ENCODE measurements at regions not wholly inside any gene's neighbourhood (a gene's known extent, or its start where the extent isn't known, plus 50 kb on each side); places are given as distances from the start of the nearest gene placed in this dataset.
A peak's percentile ranks its signal among the peaks of the same experiment; 100 is the strongest.

GRCh38 chr5:68522863-68523262, 307.3 kb downstream of the PIK3R1 start:
- no peaks in the 10 kb centered on the region for H3F3A ChIP-seq (replicated peaks; ENCODE audit: low read depth)
- H3K4me1 ChIP-seq (ENCODE audit: insufficient read depth), result no peaks in the 10 kb centered on the region
- H3K4me2 ChIP-seq, result no peak overlapping the region
- H3K27me3 Mint-ChIP-seq (ENCODE audit: insufficient read depth, low read depth, poor library complexity), result peaks cover 3% of the 10 kb centered on the region
- H3K9me3 Mint-ChIP-seq, result peaks cover 24% of the 10 kb centered on the region
- no peak overlapping the region for H3K27ac Mint-ChIP-seq
- no peaks in the 10 kb centered on the region; the same call in 1 of the 2 replicates for H3K36me3 ChIP-seq (ENCODE audit: insufficient read depth)
- no peak overlapping the region for H3K27ac ChIP-seq (ENCODE audit: low read depth)
- peaks cover 22% of the 10 kb centered on the region for H3K9me2 ChIP-seq (ENCODE audit: insufficient read depth)
- peaks cover 8% of the 10 kb centered on the region for H3K36me3 Mint-ChIP-seq (ENCODE audit: low read depth)
- DNase-seq (ENCODE audit: low spot score) (no peak), ATAC-seq (no peak)
- no peaks in the 10 kb centered on the region for H3K79me2 ChIP-seq (replicated peaks; ENCODE audit: insufficient read depth)
- H3K27me3 ChIP-seq (ENCODE audit: insufficient read depth), result no peaks in the 10 kb centered on the region
- no peaks in the 10 kb centered on the region for H4K20me1 ChIP-seq (replicated peaks; ENCODE audit: insufficient read depth)
- H3K4me1 Mint-ChIP-seq, result no peaks in the 10 kb centered on the region
- H2AFZ ChIP-seq, result peak overlapping the region; percentile 38
- no peak overlapping the region for H3K4me3 ChIP-seq
- no peak for TF ChIP-seq ZNF462 (CRISPR knock-in tag; IDR thresholded peaks at IDR 0.05)
- H3K4me3 Mint-ChIP-seq, result no peak overlapping the region

GRCh38 chr5:68528821-68529273, 313.3 kb downstream of the PIK3R1 start:
- no peak overlapping the region for H3K27ac ChIP-seq (ENCODE audit: low read depth)
- Mint-ChIP-seq H3K9me3 (peaks cover 24% of the 10 kb centered on the region), H3K4me1 (peaks cover 13% of the 10 kb centered on the region; the same call in 2 of the 3 replicates), H3K36me3 (ENCODE audit: low read depth) (peaks cover 11% of the 10 kb centered on the region; the same call in 2 of the 3 replicates), H3K27ac (no peak overlapping the region), H3K27me3 (ENCODE audit: insufficient read depth, low read depth, poor library complexity) (no peaks in the 10 kb centered on the region), H3K4me3 (no peak overlapping the region)
- H3F3A ChIP-seq (replicated peaks; ENCODE audit: low read depth), result no peaks in the 10 kb centered on the region
- no peak overlapping the region for H2AFZ ChIP-seq
- ATAC-seq (no peak), DNase-seq (ENCODE audit: low spot score) (no peak)
- no peak overlapping the region for H3K4me2 ChIP-seq
- H4K20me1 ChIP-seq (replicated peaks; ENCODE audit: insufficient read depth), result no peaks in the 10 kb centered on the region
- no peaks in the 10 kb centered on the region for H3K27me3 ChIP-seq (ENCODE audit: insufficient read depth)
- no peaks in the 10 kb centered on the region; the same call in 1 of the 2 replicates for H3K36me3 ChIP-seq (ENCODE audit: insufficient read depth)
- H3K9me2 ChIP-seq (ENCODE audit: insufficient read depth), result 0 out of 2 replicates have a peak, but pooled peaks cover 13% of the 10 kb centered on the region
- H3K79me2 ChIP-seq (replicated peaks; ENCODE audit: insufficient read depth), result no peaks in the 10 kb centered on the region
- H3K4me3 ChIP-seq, result no peak overlapping the region
- H3K4me1 ChIP-seq (ENCODE audit: insufficient read depth), result peaks cover 7% of the 10 kb centered on the region
- no peak for TF ChIP-seq ZNF331 (CRISPR knock-in tag; IDR thresholded peaks at IDR 0.05; ENCODE audit: low read depth)
- TF ChIP-seq REST (IDR thresholded peaks at IDR 0.05; ENCODE audit: unreplicated experiment), result no peak
- no peak for TF ChIP-seq STAT1 (IDR thresholded peaks at IDR 0.05; ENCODE audit: unreplicated experiment)
- no peak for TF ChIP-seq POLR2AphosphoS5 (IDR thresholded peaks at IDR 0.05; ENCODE audit: low read depth)
- no peak for TF ChIP-seq ZNF114 (CRISPR knock-in tag; IDR thresholded peaks at IDR 0.05)
- no peak for TF ChIP-seq ETS1 (IDR thresholded peaks at IDR 0.05)

Measured in GM23338 (cell line).